ENCODE measurements at regions not wholly inside any gene's neighbourhood (a gene's known extent, or its start where the extent isn't known, plus 50 kb on each side); places are given as distances from the start of the nearest gene placed in this dataset.
"Not testable (repeated sequence)": the region's sequence is repeated elsewhere in the genome, so short reads cannot be mapped to it uniquely, and the experiment has no call there.

- peak; percentile 8 for DNase-seq (ENCODE audit: low read depth)
These were observed 422.5 kb upstream of the RGS17 start for GRCh38 chr6:153553627-153554026.

GRCh38 chr6:153539602-153540001 is 408.5 kb upstream of the RGS17 start:
- DNase-seq (ENCODE audit: low read depth), result no peak

GRCh38 chr6:153538491-153538890 is 407.4 kb upstream of the RGS17 start:
- no peak for DNase-seq (ENCODE audit: low read depth)

- DNase-seq (ENCODE audit: low read depth), result no peak
These were observed 406.3 kb upstream of the RGS17 start for GRCh38 chr6:153537422-153537821.

- no peak for DNase-seq (ENCODE audit: low read depth)
These were observed 395.4 kb upstream of the RGS17 start for GRCh38 chr6:153526479-153526878.

- no peak for DNase-seq (ENCODE audit: low read depth)
These were observed 394.9 kb upstream of the RGS17 start for GRCh38 chr6:153525998-153526397.

GRCh38 chr6:153523390-153523789 is 392.3 kb upstream of the RGS17 start:
- no peak for DNase-seq (ENCODE audit: low read depth)

- peak; percentile 27 for DNase-seq (ENCODE audit: low read depth)
These were observed 380.9 kb upstream of the RGS17 start for GRCh38 chr6:153511896-153512496.

GRCh38 chr6:153503810-153504209 is 372.7 kb upstream of the RGS17 start:
- DNase-seq (ENCODE audit: low read depth), result peak; percentile 1

- no peak for DNase-seq (ENCODE audit: low read depth)
These were observed 362.4 kb upstream of the RGS17 start for GRCh38 chr6:153493501-153493900.

- DNase-seq (ENCODE audit: low read depth), result no peak
These were observed 358.4 kb upstream of the RGS17 start for GRCh38 chr6:153489479-153489878.

GRCh38 chr6:153488267-153488666 is 357.2 kb upstream of the RGS17 start:
- DNase-seq (ENCODE audit: low read depth), result no peak

- DNase-seq (ENCODE audit: low read depth), result no peak
These were observed 354.0 kb upstream of the RGS17 start for GRCh38 chr6:153485072-153485471.

GRCh38 chr6:153484056-153484455 is 353.0 kb upstream of the RGS17 start:
- DNase-seq (ENCODE audit: low read depth), result no peak

GRCh38 chr6:153476243-153476642 is 345.2 kb upstream of the RGS17 start:
- DNase-seq (ENCODE audit: low read depth), result no peak

- DNase-seq (ENCODE audit: low read depth), result no peak
These were observed 334.0 kb upstream of the RGS17 start for GRCh38 chr6:153465050-153465449.

GRCh38 chr6:153449279-153449678 is 318.2 kb upstream of the RGS17 start:
- DNase-seq (ENCODE audit: low read depth), result no peak

- not testable (repeated sequence) for DNase-seq (ENCODE audit: low read depth)
These were observed 311.7 kb upstream of the RGS17 start for GRCh38 chr6:153442749-153443148.

GRCh38 chr6:153442096-153442495 is 311.0 kb upstream of the RGS17 start:
- DNase-seq (ENCODE audit: low read depth), result no peak

GRCh38 chr6:153437193-153437592 is 306.1 kb upstream of the RGS17 start:
- no peak for DNase-seq (ENCODE audit: low read depth)

- DNase-seq (ENCODE audit: low read depth), result no peak
These were observed 305.3 kb upstream of the RGS17 start for GRCh38 chr6:153436351-153436750.

GRCh38 chr6:153435787-153436186 is 304.7 kb upstream of the RGS17 start:
- no peak for DNase-seq (ENCODE audit: low read depth)

GRCh38 chr6:153425536-153425935 is 294.5 kb upstream of the RGS17 start:
- DNase-seq (ENCODE audit: low read depth), result no peak

- no peak for DNase-seq (ENCODE audit: low read depth)
These were observed 293.8 kb upstream of the RGS17 start for GRCh38 chr6:153424719-153425400.

All from RPMI7951 (cell line).